ENCODE measurements at regions not wholly inside any gene's neighbourhood (a gene's known extent, or its start where the extent isn't known, plus 50 kb on each side); places are given as distances from the start of the nearest gene placed in this dataset.

- ATAC-seq, result no peak
Measured at GRCh38 chr3:35936571-35936970, 297.2 kb downstream of the ARPP21 start.

DNA sequence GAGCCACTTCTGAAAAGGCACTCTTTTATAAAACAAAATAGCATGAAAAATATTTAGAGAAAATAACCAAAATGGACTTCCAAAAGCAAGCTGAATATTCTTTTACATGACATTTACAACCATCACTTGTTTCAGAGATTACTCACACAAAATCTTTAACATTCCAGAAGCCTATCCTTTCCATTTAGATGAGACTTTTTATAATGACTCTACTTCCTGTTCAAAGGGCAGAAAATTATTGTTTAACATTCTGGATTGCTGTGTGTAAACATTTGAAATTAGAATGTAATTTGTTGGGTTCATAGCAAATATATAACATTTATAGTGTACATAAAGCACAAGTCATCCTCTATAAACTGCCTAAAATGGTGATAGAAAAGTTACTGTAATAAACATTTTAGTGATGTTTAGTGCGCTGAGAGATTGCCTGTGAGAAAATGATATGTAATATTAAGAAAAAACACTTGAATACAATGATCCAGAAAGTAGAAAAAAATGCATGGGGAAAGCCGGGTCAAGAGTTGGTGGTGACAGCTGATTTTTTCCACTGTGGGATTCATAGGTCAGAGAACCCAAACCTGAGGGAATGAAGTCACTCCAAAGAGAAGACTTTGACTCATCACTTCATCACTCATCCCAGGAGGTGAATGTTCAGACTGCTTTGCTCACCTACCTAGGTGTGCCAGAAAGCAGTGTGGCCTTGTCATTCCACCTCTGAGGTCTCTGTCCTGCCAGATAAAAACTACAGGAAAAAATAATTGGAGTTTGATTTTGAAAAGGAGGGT is 305.8 kb downstream of the ARPP21 start:
- Histone ChIP-seq H3K27ac (no peak overlapping the region), H3K9me3 (no peaks in the 10 kb centered on the region), H3K27me3 (no peaks in the 10 kb centered on the region), H3K4me3 (no peak overlapping the region), H3K36me3 (no peaks in the 10 kb centered on the region), H3K4me1 (no peaks in the 10 kb centered on the region)
- DNase-seq (no peak), ATAC-seq (peak in 1 of 4 donors; percentile 88)
- TF ChIP-seq POLR2A (IDR thresholded peaks at IDR 0.05), result no peak
- no peak for TF ChIP-seq CTCF (IDR thresholded peaks at IDR 0.05)
- intact Hi-C loops (cut with DNase I), result no loop called here
- 67% methylated on average over 2 of the region's 2 CpGs for WGBS (ENCODE audit: insufficient coverage, low coverage, low lambda C conversion rate, missing lambda C conversion rate)

More at GRCh38 chr3:35936571-35936970, 297.2 kb downstream of the ARPP21 start:
- intact Hi-C loops (cut with DNase I), result no loop called here
- no peaks in the 10 kb centered on the region for H3K36me3 ChIP-seq
- no peak overlapping the region for H3K27ac ChIP-seq
- TF ChIP-seq CTCF (IDR thresholded peaks at IDR 0.05) (no peak), POLR2A (IDR thresholded peaks at IDR 0.05) (no peak)
- H3K27me3 ChIP-seq, result no peaks in the 10 kb centered on the region
- DNase-seq, result no peak
- H3K9me3 ChIP-seq, result no peaks in the 10 kb centered on the region
- H3K4me3 ChIP-seq, result no peak overlapping the region
- H3K4me1 ChIP-seq, result no peaks in the 10 kb centered on the region

GRCh38 chr3:35946121-35946853 is 307.0 kb downstream of the ARPP21 start:
- H3K9me3 ChIP-seq, result no peaks in the 10 kb centered on the region
- H3K27me3 ChIP-seq, result no peaks in the 10 kb centered on the region
- no peak overlapping the region for H3K4me3 ChIP-seq
- H3K4me1 ChIP-seq, result no peaks in the 10 kb centered on the region
- ATAC-seq, result peak in 3 of 4 donors; percentile 33 to 64 (median 51)
- H3K27ac ChIP-seq, result no peak overlapping the region
- TF ChIP-seq POLR2A (IDR thresholded peaks at IDR 0.05) (no peak), CTCF (IDR thresholded peaks at IDR 0.05) (peak; percentile 30 to 52 (median 46))
- H3K36me3 ChIP-seq, result no peaks in the 10 kb centered on the region
- no peak for DNase-seq
- WGBS (ENCODE audit: insufficient coverage, low coverage, low lambda C conversion rate, missing lambda C conversion rate), result 43% methylated on average over 7 of the region's 8 CpGs
- intact Hi-C loops (cut with DNase I), result no loop called here

GRCh38 chr3:35946854-35947515 is 307.7 kb downstream of the ARPP21 start:
- 100% methylated on average over 1 of the region's 2 CpGs for whole genome bisulfite sequencing (ENCODE audit: insufficient coverage, low coverage, low lambda C conversion rate, missing lambda C conversion rate)
- H3K4me3 ChIP-seq, result no peak overlapping the region
- H3K4me1 ChIP-seq, result no peaks in the 10 kb centered on the region
- no peak for TF ChIP-seq POLR2A (IDR thresholded peaks at IDR 0.05)
- no peak for TF ChIP-seq CTCF (IDR thresholded peaks at IDR 0.05)
- no peak overlapping the region for H3K27ac ChIP-seq
- H3K27me3 ChIP-seq, result no peaks in the 10 kb centered on the region
- no peak for DNase-seq
- no peaks in the 10 kb centered on the region for H3K9me3 ChIP-seq
- H3K36me3 ChIP-seq, result no peaks in the 10 kb centered on the region
- ATAC-seq, result peak in 1 of 4 donors; percentile 14
- intact Hi-C loops (cut with DNase I), result no loop called here
